ENCODE measurements at regions not wholly inside any gene's neighbourhood (a gene's known extent, or its start where the extent isn't known, plus 50 kb on each side); places are given as distances from the start of the nearest gene placed in this dataset.

- TF ChIP-seq CTCF (IDR thresholded peaks at IDR 0.05; ENCODE audit: borderline replicate concordance, extremely low read depth, low read length, poor library complexity, severe bottlenecking) (peak; percentile 19), EZH2 (IDR thresholded peaks at IDR 0.05; ENCODE audit: borderline replicate concordance, low read depth, low read length, severe bottlenecking) (no peak)
These were observed 76.2 kb upstream of the CD99 start for GRCh38 chrX:2614911-2615310.
